ENCODE measurements at regions not wholly inside any gene's neighbourhood (a gene's known extent, or its start where the extent isn't known, plus 50 kb on each side); places are given as distances from the start of the nearest gene placed in this dataset.

GRCh38 chr17:71658996-71659395 is 461.8 kb upstream of the SOX9 start:
- no peak overlapping the region for H3K23ac ChIP-seq (ENCODE audit: low read depth, low read length)
- no peak overlapping the region for H3K27ac ChIP-seq (ENCODE audit: insufficient read depth, low read length)
- H2AK5ac ChIP-seq (ENCODE audit: low read depth, low read length) = no peak overlapping the region
- no peak overlapping the region for H3K14ac ChIP-seq (replicated peaks; ENCODE audit: low read depth, low read length)
- no peaks in the 10 kb centered on the region for H3K36me3 ChIP-seq (ENCODE audit: control insufficient read depth, insufficient read depth, low read length)
- H2BK20ac ChIP-seq (ENCODE audit: low read depth, low read length) = no peak overlapping the region
- H3K4me2 ChIP-seq (ENCODE audit: low read depth, low read length) = no peak overlapping the region
- no peak overlapping the region for H3K56ac ChIP-seq (ENCODE audit: extremely low read depth, insufficient read depth, low read length)
- H4K20me1 ChIP-seq (ENCODE audit: insufficient read depth, low read length) = no peaks in the 10 kb centered on the region
- H3K27me3 ChIP-seq (ENCODE audit: control insufficient read depth, insufficient read depth, low read length) = no peaks in the 10 kb centered on the region
- no peak for ATAC-seq (ENCODE audit: low read depth)
- CTCF ChIA-PET = interaction anchor here (0.7 kb wide), 1 partner anchor 98 kb away, joined by 3 read pairs; no protein-coding TSS in a partner anchor
- H3K4ac ChIP-seq (ENCODE audit: low read depth, low read length) = no peak overlapping the region
- no peaks in the 10 kb centered on the region for H3K4me1 ChIP-seq (ENCODE audit: control insufficient read depth, insufficient read depth, low read length)
- in situ Hi-C loops (cut with MboI; ENCODE audit: low sequenced_read_pairs) (no loop called here), intact Hi-C loops (cut with micrococcal nuclease) (no loop called here), dilution Hi-C loops (cut with HindIII; ENCODE audit: low sequenced_read_pairs, unreplicated experiment) (no loop called here)
- H2BK120ac ChIP-seq (ENCODE audit: low read depth, low read length) = no peak overlapping the region
- H3K4me3 ChIP-seq (ENCODE audit: insufficient read depth, low read depth, low read length) = no peak overlapping the region
- H2BK15ac ChIP-seq (ENCODE audit: low read depth, low read length) = no peak overlapping the region
- no peak overlapping the region for H4K8ac ChIP-seq (ENCODE audit: low read depth in 2 of 2, low read length in 2 of 2)
- POLR2A ChIA-PET (ENCODE audit: unreplicated experiment) = no interaction called here
- TF ChIP-seq CTCF (conservative IDR thresholded peaks at IDR 0.05; ENCODE audit: low read depth, low read length) (no peak), MXI1 (IDR thresholded peaks at IDR 0.05; ENCODE audit: borderline replicate concordance, low read depth, low read length) (no peak), BHLHE40 (IDR thresholded peaks at IDR 0.05; ENCODE audit: low read depth, low read length) (no peak), ELK1 (IDR thresholded peaks at IDR 0.05; ENCODE audit: borderline replicate concordance, low read depth, low read length) (no peak), CHD1 (IDR thresholded peaks at IDR 0.05; ENCODE audit: low read depth, low read length) (no peak), MAFK (IDR thresholded peaks at IDR 0.05; ENCODE audit: low read depth, low read length) (no peak), CEBPB (IDR thresholded peaks at IDR 0.05; ENCODE audit: low read depth, low read length) (no peak), NFE2L2 (IDR thresholded peaks at IDR 0.05; ENCODE audit: low read depth, low read length) (no peak), SMC3 (IDR thresholded peaks at IDR 0.05; ENCODE audit: low read depth, low read length) (no peak), POLR2A (IDR thresholded peaks at IDR 0.05; ENCODE audit: low read depth, low read length) (no peak), RFX5 (IDR thresholded peaks at IDR 0.05; ENCODE audit: low read depth, low read length) (no peak), RCOR1 (IDR thresholded peaks at IDR 0.05; ENCODE audit: insufficient replicate concordance, low read length) (no peak), FOS (IDR thresholded peaks at IDR 0.05; ENCODE audit: low read depth, low read length) (no peak), MAZ (IDR thresholded peaks at IDR 0.05; ENCODE audit: borderline replicate concordance, low read depth, low read length) (no peak), RAD21 (IDR thresholded peaks at IDR 0.05; ENCODE audit: low read length) (no peak)
- TF ChIP-seq, protein P1, sequence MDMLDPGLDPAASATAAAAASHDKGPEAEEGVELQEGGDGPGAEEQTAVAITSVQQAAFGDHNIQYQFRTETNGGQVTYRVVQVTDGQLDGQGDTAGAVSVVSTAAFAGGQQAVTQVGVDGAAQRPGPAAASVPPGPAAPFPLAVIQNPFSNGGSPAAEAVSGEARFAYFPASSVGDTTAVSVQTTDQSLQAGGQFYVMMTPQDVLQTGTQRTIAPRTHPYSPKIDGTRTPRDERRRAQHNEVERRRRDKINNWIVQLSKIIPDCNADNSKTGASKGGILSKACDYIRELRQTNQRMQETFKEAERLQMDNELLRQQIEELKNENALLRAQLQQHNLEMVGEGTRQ (IDR thresholded peaks at IDR 0.05; ENCODE audit: low read depth, low read length) = no peak
- BruUV-seq (replicated peaks) = no TSS peak
- no peaks in the 10 kb centered on the region for H3K9me1 ChIP-seq (ENCODE audit: insufficient read depth, low read length)
- H4K5ac ChIP-seq (ENCODE audit: low read depth, low read length) = no peak overlapping the region
- no peak for DNase-seq
- no peak overlapping the region for H2AK9ac ChIP-seq (replicated peaks; ENCODE audit: low read depth, low read length, poor library complexity)
- no peak overlapping the region for H3K9ac ChIP-seq (ENCODE audit: low read depth, low read length)
- H4K91ac ChIP-seq (ENCODE audit: insufficient read depth, low read depth, low read length) = no peak overlapping the region
- no peak overlapping the region for H2AFZ ChIP-seq (replicated peaks; ENCODE audit: low read length, poor library complexity)
- H3K18ac ChIP-seq (ENCODE audit: low read depth, low read length) = no peak overlapping the region
- 91% methylated on average over 4 of the region's 9 CpGs; no CpG with 5 or more reads in 1 of the 2 experiments for WGBS, 2 experiments (ENCODE audit: extremely low coverage in 2 of 2, insufficient read length in 1 of 2)
- H3K9me3 ChIP-seq (ENCODE audit: control insufficient read depth, insufficient read depth, low read length) = peaks cover 3% of the 10 kb centered on the region; the same call in 1 of the 2 replicates
- H2BK5ac ChIP-seq (ENCODE audit: low read depth, low read length, poor library complexity, severe bottlenecking) = no peak overlapping the region
- H3K79me1 ChIP-seq (ENCODE audit: low read depth in 1 of 2, low read length in 2 of 2) = no peaks in the 10 kb centered on the region

All from IMR-90 (cell line).